HG02884 (cell line): ENCODE measurements at regions not wholly inside any gene's neighbourhood (a gene's known extent, or its start where the extent isn't known, plus 50 kb on each side); places are given as distances from the start of the nearest gene placed in this dataset.
"Not testable (repeated sequence)": the region's sequence is repeated elsewhere in the genome, so short reads cannot be mapped to it uniquely, and the experiment has no call there.

ENCODE experiments used
- ATAC-seq: cut with Tn5 transposase; IDR thresholded peaks from one replicate; pipeline ENCODE4 v1.9.1; 2021; ENCODE audit warnings: mild to moderate bottlenecking, moderate library complexity; ENCODE audit not compliant: unreplicated experiment

DNA sequence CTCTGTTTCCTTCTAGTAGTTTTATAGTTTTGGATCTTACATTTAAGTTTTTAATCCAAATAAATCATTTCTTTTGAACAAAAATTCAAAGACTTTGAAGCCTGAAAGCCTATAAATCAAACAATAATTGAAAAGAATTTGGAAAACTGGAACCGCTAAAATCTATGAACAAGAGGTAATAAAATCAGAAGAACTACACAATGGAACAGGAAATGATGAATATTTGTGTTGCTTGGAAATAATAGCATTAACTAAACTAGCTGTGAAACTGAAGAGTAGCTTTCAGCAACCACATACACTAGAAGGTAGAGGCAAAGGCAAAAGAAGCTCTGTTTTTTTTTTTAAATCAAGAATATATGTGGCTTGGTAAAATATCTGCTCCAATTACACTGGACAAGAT is 147.9 kb upstream of the ABI3BP start:
- ATAC-seq, result no peak

DNA sequence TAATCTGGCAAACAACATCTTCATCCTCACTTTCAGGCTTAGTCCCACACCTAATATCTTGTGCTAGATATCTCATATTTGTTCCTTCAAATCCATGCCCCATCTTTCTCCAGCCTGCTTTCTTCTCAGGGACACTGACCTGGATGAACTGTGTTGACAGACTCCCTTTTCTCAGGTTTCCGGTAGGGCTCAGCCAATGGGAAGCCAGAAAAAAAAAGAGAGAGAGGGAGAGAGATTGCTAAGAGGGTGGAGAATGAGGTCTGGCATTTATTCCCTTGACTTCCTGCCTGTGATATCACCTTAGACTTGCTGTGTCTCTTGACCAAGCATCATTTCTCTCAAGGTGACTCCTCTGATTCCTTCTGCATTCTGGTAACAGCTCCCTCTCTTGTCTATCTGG is 145.6 kb upstream of the ABI3BP start:
- no peak for ATAC-seq

DNA sequence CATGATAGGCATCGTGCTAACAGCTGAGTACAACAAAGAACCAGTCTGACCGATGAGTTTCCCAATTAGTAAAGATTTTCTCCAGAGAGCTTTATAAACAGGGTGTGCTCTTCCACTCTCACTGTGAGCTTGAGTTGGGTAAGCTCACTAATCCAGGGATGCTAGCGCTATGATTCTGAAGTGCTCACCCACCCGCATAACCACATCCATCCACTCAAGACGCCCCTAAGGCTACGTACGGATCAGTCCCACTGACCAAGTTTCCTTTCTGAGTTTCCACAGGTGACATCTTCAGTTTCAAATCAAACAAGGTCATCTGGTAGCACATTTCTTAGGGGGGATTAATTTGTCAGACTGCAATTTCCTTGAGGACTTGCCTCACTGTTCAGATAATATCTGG is 141.1 kb upstream of the ABI3BP start:
- ATAC-seq, result no peak

DNA sequence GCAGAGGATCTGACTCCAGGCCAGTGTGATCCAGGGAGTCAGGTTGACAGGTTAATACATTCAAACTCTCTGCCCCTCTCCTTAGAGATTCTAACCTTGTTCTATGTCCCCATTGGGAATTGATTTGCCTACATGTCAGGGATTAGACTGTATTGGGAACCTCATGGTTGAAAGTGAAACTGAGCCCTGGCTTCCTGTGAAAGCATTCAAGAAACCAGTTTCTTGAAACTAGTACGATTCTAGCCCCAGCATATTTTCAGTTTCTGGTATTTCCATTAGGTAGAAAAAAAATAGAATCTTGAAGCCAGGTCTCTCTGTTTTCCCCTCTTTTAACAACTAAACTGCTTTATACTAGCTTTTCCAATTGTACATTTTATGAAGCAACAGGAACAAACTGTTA is 140.4 kb upstream of the ABI3BP start:
- ATAC-seq, result peak; percentile 54

DNA sequence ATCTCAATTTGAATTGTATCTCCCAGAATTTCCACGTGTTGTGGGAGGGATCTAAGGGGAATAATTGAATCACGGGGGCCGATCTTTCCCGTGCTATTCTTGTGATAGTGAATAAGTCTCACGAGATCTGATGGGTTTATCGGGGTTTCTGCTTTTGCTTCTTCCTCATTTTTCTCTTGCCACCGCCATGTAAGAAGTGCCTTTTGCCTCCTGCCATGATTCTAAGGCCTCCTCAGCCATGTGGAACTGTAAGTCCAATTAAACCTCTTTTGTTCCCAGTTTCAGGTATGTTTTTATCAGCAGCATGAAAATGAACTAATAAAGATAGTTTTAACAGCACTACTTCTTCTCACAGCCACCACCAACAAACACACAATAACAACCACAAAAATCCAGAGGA is 140.0 kb upstream of the ABI3BP start:
- ATAC-seq, result not testable (repeated sequence)

DNA sequence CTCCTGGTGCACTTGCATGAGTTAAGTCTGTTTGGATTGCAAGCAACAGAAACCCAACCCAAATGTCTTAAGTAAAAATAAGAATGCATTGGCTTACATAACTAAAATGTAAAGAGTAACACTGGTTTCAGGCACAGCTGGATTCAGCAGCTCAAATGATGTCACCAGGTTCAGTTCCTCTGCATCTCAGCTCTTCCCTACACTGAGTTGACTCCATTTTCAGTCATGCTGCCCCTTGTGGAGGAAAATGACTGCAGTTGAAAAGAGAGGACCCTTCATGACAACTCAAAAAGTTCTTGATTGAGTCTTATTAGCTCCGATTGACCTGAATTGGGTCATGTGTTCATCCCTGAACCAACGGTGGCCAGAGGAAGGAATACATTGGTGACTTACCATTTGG is 138.5 kb upstream of the ABI3BP start:
- no peak for ATAC-seq

DNA sequence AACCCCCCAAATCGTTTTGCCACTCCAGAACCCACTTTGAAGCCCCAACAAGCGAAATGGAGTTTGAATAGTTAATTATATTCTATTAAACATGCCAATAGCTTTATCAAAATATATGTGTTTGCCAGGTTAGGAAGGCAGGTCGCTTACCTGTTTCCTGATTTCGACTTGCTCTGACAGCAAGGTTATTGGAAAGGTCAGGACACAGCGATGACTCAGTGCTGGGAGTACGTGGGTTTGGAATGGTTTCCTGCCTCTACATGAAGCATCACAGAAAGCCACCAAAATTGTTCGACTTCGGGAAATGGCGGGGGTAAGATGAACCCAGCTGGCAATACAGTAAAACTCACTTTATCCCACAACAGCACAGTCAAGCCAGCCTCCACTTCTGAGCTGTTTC is 135.6 kb upstream of the ABI3BP start:
- ATAC-seq, result no peak

DNA sequence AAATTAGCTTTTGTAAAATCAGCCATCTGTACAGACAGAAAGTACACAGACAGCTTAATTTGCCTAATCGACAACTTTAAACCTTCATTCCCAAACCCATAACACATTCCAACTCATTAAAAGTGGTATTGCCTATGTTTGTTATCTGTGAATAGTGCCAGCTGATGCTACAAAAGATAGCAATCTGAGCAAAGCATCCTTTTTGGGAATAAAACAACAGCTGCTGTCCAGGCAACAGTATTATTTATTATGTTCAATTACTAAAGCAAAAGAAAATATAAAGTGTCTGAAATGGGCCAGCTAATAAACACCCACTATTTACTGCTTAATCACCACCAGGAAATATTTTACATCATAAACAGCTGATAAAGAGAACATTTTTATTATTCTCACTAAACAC is 134.8 kb upstream of the ABI3BP start:
- no peak for ATAC-seq

DNA sequence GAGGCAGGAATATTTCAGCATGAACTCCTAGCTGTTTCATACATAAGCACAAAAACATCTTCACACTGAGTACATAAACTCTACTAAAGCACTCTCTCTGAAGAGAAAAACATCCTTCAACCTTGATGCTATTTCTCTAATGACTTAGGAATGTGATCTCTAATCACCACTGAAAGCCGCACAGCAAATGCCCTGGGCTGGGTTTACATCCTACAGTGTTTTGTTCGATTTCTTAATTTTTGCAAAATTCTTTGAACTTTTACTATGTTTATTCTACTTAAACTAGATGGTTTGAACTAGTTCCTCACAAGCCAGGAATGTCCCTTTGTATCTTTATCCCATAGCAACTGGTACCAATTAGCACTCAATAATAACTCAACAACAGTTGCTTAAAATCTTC is 130.9 kb upstream of the ABI3BP start:
- no peak for ATAC-seq

DNA sequence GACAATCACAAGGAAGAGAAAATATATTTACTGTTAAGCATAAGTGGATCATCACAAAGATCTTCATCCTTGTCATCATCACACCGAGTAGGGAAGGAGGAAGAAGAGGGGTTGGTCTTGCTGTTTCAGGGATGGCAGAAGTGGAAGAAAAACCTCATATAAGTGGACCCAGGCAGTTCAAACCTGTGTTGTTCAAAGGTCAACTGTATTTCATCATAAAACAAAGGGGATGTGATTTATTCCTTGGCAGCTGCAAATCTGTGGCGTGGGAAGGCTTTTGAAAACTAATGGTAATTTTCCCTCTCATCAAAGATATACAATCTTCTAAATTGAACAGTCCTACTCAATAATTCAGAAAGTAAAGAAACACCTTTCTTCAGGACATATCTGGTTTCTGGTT is 129.9 kb upstream of the ABI3BP start:
- no peak for ATAC-seq

DNA sequence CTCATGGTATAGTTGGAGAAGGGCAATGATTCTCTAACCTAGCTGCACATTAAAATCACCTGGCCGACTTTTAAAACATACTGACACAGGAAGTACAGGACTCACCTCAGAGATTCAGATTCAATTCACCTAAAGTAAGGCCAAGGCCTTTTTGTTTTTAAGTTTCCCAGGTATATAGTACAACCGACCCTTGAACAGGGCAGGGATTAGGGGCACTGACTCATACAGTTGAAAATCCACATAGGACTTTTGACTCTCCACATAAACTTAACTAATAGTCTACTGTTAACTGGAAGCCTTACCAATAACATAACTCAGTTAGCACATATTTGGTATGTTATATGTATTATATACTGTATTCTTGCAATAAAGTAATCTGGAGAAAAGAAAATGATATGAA is 129.5 kb upstream of the ABI3BP start:
- ATAC-seq, result no peak

DNA sequence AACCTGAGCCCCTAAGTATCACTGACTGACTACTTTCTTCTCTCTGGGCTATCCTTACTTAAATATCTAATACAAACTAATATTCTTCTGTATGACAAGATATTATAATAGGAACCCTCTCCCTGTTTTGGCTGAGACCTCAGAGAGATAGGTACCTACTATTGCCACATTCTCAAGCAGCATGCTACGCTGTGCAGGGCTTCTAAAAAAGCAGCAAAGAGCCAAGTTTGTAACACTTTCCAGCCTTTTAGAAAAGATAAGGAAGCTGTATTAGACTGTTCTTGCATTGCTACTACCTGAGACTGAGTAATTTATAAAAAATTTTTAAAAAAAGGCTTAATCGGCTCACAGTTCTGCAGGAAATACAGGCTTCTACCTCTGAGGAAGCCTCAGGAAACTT is 126.8 kb upstream of the ABI3BP start:
- ATAC-seq, result no peak

DNA sequence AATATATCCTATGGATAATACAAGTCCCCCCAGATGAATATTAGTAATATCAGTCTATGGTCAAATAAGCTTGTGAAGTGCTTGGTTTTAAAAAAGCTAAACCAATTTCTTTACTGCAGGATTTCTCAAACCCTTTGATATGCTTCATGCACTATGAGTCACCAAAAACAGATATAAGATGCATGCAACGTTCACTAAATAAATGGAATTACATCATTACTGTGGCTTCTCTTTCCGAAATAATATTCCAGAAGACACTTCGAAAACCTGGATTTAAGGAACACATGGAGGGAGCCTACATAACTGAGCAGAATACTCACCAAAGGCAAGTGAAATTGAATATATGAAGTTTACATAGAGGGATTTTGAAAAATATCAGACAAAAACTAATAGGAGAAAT is 126.3 kb upstream of the ABI3BP start:
- ATAC-seq, result no peak

DNA sequence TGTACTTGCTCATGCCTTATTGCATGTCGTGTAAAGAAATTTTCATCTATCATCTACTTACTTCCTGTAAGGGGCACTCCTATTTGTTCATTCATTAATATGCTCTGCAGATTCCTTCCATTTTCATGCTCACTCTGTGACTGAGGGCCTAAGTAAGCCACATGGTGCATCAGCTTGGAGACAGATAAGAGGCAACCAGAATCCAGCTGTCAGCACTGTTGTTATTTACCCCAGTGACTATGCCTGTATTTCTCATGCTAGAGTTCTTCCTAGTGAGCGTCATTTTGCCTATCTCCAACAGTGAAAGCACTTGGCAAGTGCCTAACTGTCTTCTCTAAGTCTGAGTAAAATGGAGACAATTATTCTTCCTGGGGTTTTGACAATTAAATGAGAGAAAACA is 124.8 kb upstream of the ABI3BP start:
- no peak for ATAC-seq

DNA sequence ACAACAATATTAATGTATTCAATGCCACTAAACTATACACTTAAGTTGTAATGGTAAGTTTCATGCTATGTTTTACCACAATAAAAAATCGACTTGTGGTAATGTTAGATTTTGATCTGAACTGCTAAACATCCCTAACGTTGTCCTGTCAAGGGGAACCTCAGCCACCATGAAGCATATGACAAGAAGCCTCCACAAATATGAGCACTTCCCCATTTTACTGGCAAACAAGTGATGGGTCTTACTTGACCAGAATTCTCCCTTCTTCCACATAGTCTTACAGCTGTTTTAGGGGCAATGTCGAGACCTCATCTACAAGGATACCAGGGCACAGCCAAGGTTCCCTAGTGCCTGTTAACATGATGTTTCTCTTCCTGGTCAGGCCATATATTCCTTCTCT is 124.2 kb upstream of the ABI3BP start:
- no peak for ATAC-seq

DNA sequence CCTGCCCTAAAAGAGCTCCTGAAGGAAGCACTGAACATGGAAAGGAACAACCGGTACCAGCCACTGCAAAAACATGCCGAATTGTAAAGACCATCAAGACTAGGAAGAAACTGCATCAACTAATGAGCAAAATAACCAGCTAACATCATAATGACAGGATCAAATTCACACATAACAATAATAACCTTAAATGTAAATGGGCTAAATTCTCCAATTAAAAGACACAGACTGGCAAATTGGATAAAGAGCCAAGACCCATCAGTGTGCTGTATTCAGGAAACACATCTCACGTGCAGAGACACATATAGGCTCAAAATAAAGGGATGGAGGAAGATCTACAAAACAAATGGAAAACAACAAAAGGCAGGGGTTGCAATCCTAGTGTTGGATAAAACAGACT is 117.1 kb upstream of the ABI3BP start:
- not testable (repeated sequence) for ATAC-seq

DNA sequence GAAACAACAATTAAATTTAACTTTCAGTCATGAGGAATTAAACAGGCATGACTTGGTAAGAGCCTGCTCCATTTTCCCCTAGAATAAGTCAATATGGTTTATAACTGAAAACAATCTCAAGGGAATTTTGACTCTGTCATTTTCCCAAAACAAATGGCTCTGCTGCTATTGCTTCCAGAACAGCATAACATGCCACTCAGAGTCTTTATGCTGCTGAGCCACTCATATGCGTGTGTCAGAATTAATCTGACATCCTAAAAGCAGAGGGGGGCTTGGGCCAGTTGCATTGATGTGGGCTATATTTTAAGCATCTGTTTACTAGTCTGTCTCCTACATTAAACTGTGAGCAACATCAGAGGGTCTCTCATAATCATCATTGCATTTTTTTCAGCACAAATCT is 111.1 kb upstream of the ABI3BP start:
- no peak for ATAC-seq

DNA sequence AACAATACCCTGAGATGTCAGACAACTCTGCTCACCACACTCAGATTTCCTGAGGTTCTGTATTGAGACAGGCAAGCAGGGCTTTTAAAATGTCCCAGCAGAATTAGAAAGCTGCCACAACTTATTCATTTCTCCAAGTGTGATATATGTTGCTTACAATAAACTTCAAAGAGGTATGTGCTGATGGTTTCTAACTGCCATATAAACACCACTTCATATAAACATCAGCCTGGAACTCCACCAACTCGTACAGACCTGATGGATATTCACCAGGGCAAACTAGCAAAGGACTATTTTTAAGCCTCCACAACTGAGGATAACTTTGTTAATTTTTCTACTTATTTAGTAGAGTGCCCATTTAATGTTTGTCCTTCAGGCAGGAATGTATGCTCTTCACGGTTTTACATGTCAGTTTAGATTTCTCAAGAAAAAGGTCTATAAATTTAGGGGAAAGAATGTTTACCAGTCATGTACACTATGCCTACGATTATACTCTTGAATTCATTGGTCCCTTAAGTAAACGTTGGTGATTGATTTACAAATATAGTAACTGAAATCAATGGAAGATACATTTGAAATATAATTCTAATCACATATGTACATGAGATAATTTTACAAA is 109.6 kb upstream of the ABI3BP start:
- no peak for ATAC-seq

DNA sequence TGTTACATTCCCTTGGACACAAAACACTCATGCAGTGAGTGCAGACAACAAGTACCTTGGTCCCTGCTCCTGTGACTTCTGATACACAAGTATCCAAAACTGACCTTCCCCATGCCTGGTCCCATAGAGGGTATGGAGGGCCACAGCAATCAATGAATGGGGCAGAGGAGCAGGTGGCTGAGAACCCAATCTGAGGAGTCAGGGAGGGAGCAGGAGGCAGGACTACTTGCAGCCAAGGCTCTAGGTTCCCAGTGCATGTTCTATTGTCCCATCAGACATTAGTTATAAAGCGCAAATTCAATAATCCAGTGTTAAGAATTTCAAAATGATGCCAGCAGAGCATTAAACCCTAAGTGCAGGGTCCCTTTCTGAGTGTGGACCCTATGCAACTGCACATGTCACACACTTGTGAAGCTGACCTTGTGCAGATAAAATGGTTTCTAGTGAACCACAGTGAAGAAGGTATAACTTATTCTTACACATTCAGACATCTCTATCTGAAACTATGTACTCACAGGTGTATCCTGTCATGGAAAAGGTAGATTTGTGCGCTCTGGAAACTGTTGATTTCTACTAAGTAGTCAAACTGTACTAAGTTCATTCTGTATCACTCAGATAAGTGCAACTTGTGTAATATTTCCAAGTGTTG is 107.3 kb upstream of the ABI3BP start:
- no peak for ATAC-seq

DNA sequence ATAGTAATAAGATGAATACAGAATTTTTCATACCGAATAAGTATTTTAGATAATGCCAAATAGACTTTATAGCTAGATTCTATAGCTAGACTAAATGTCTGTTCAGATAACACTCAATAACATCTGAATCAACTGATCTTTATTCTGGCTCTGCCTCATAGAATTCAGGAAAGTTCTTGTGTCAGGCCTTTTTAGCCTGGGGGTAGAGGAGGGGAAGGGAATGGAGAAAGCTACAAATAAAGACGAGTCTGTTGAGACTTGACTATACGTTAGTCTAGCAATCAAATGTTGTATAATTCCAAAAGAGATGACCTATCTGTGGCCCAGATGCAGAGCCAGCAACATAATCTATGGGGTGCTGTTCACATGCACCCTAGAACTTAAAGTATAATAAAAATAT is 106.6 kb upstream of the ABI3BP start:
- no peak for ATAC-seq

DNA sequence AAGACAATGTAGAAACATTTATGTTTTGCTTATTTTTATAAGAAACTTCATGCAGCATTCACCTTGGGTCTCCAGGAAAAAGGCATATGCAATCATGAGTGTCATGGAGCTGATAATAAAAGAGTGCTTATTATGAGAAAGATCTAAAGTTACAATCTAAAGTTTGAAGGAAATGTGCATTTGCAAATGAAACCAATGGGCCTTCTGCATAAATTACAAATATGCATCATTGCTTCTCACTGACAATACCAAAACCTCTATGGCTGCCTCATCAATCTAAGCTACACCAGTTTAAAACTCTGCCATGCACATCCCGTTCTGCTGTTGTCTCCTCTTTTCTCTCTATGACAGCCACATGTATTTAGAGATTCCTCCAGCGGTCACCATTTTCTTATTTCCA is 103.2 kb upstream of the ABI3BP start:
- ATAC-seq, result no peak

DNA sequence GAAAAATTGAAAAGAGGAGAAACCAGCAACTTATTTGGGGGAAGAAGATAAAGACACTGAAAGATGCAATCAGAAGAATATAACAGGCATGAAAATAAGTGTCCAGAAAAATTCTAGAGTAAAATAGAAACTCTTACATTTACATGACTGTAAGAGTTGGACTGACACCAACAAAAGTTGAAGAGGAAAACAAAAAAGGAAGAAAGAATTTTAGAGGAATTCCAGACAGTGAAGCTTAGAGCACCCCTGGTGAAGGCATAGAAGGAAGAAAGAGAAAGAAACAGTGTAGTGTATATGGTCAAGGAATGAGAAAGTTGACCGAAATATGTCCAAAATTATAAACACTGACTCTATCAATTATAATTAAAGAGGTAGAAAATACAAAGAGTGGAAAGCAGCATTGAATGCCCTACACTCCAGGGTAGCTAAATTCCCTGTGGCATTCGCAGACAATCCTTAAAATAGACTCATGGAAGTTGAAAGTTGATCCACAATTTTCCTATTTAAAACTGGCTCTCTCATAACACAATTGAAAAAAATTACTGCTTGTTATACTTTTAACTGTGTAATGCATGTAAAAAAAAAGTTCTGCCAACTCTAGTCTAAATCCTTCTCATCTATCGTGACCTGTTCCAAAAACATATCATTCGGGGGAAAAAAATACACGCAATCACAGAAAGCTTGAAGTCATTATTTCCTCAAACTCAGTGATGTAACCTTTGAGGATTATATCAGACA is 102.6 kb upstream of the ABI3BP start:
- ATAC-seq, result no peak
